ENCODE measurements at regions not wholly inside any gene's neighbourhood (a gene's known extent, or its start where the extent isn't known, plus 50 kb on each side); places are given as distances from the start of the nearest gene placed in this dataset.
A peak's percentile ranks its signal among the peaks of the same experiment; 100 is the strongest.

DNA sequence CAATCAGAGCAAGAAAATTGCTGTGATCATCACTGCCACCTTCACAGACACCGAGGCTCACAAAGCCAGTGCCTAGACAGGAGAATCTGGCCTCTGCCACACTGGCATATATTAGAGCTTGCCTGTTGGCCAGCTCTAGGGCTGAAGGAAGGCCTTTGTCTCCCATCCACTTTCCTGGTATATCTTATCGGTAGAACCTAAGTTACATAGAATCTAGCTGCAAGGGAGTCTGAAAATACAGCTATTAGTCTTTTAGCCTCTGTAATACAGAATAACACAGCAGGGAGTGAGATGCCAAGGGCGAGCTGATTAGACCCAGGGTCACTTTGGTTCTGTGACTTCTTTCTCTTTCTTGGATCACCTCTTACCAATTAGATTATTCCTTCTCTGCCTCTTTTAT, 154.9 kb upstream of the KL start:
- DNase-seq (ENCODE audit: low read depth, low spot score) = no peak

DNA sequence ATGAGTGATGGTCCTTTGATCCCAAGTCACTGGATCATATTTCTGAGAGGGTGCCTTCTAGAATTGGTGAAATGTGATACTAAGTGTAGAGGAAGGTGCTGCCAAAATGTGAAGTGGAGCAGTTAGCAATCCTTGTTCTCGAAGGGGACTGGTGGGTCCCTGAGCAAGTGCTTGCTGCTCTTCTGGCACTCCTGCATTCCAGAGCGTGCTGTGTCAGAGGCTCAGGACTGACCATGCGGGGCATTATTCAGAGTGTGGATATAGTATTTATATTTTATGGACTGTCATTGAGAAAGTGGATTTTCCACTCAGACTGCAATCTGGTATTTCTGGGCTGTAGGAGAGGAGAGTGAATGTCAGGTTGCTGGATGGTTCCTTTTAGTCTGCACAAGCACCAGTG, 152.6 kb upstream of the KL start:
- no peak for DNase-seq (ENCODE audit: low read depth, low spot score)

DNA sequence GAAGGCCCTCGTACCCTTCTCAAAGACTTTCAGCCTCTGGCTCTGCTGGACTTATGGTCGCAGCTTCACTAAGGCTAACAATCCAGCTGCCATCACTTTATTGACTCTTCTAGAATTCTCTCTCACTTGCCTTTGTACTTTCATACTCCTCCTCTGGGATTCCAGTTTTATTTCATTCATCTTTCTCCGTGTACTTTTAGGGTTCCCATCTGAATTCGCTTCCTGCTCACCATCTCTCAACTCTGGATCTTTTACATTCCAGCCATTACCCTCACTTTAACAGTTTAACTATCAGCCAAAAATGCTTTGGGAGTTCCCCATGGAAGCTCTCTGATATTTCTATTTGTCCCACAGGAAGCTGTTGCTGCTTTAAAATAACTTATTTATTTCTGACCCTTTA, 149.3 kb upstream of the KL start:
- no peak for DNase-seq (ENCODE audit: low read depth, low spot score)

DNA sequence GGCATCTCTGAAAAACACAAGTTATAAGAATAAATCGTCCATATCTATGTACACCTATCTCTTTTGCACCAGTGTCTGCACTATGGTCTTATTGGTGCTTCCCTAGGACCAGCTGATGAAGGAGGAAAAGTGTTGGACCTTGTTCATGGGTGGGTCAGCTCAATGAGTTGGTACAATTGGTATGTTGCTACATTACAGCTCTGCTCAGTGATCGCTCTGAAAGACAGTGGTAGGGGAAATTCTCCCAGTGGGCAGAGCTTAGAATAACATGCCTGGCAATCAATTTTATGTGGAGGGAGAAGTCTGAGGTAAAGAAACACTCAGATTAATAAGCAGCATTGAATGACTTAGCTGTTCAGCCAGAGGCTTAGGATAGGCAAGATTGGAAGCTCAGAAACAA, 138.7 kb upstream of the KL start:
- DNase-seq (ENCODE audit: low read depth, low spot score) = no peak

DNA sequence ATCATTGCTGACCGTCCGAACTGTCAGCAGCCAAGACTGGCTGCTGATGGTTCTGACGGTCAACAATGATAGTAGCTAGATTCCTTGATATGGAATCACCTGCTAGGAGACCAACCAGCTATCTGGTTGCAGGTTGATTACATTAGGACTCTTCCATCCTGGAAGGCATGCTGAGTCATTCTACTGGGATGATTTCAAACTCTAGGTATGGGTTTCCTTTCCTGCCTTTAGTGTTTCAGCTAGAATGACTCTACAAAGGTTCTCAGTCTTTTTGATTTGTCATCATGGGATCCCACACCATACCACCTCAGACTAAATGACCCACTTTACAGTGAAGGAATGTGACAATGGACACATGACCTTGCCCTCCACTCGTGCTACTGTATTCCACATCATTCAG, 138.1 kb upstream of the KL start:
- DNase-seq (ENCODE audit: low read depth, low spot score) = peak; percentile 10

DNA sequence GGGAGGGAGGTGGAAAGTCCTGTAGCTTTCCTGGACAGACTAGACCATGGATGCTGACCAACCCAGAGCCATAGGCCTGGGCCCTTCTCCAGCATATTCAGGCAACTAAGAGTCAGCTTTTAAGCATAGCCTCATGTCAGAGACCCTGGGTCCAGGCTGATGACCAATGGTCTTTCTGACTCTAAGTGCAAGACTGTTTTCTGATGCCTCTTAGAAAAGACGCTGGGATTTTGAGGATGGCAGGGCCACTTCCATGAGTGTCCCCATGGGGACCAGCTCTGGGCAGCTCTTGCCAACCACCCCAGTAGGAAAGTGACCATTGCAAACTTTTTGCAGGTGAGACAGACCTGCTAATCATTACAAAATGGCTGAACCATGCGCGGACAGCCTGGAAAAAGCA, 135.6 kb upstream of the KL start:
- no peak for DNase-seq (ENCODE audit: low read depth, low spot score)

DNA sequence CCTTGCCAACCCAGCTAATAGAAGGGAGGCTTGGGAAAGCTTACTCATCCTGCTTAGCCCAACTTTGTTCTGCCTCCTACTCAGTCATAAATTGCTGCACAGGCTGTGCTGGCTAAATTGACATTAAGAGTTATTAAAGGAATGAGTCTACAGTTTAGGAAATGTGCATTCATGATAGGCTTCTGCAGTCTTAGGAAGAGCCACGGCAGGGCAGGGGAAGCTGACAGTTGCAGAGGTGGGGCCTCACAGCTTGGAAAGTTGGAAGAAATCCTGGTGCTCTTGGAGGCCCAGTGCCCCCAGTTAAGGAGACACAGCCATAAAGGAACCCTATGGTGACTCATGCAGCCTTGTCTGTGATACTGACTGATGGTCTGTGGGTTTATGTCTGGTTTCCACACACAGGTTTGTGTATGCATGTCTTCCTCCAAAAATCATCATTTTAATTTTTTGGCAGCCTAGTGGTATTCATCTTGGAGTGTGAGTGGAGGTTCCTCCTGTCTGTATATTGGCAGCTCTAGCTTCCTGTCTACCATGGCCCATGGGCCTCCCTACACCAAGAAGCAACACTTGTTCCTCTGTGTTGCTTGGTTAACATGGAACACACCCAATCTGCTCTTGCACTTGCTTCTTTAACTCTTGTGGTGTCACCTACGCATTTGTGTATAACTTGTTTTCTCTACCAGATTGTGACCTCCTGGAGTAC, 135.0 kb upstream of the KL start:
- peak; percentile 60 for DNase-seq (ENCODE audit: low read depth, low spot score)

DNA sequence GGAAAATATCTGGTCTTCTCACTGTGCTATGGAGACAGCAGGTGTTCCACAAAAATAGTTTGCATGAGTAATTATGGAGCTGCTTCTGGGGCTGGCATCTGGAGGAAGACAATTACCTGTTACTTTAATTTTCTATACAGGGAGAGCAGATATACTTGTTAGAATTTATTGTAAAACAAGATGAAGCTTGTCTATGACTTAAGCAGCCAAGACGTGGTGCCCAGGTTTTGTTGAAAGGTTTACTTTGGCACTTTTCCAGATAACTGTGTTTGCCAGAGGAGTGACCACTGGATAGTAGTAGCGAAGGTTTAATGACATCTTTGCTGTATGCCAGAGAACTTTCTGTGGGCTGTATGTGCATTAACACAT, 134.5 kb upstream of the KL start:
- DNase-seq (ENCODE audit: low read depth, low spot score) = no peak

DNA sequence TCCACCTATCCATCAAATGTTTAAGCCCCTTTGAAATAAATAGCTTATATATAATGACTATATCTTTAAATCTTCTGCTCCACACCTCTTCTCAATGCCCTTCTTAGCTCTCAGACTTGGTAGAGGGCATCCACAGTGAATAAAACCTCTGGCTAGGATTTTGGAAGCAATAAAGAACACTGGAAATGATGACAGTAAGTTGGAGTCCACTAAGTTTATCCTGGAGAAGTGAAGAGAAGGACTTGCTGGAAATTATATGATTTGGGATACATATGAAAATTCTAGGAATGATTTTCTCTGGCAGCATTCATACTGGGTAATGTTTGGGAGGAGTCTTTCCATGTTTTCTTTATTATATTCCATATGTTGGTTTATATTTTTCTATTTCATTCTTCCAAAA, 133.5 kb upstream of the KL start:
- no peak for DNase-seq (ENCODE audit: low read depth, low spot score)

DNA sequence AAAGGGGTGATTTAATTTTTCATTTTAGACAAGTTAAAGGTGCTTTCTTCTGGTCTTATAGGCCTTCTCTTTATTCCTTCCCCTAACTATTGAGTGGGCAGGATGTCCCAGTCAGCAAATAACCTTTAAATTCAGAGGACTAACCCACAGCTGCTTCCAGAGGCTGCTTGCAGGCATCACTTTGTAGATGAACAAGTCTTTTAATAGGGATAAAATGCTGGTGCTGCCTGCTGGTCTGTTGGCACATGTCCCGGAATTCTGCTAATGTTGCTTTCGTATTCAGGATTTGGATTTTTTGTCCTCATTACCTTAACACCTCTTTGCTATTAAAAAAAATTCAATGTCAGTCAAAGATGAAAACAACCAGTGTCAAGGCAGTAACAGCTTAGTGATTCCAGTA, 132.7 kb upstream of the KL start:
- peak; percentile 85 for DNase-seq (ENCODE audit: low read depth, low spot score)

DNA sequence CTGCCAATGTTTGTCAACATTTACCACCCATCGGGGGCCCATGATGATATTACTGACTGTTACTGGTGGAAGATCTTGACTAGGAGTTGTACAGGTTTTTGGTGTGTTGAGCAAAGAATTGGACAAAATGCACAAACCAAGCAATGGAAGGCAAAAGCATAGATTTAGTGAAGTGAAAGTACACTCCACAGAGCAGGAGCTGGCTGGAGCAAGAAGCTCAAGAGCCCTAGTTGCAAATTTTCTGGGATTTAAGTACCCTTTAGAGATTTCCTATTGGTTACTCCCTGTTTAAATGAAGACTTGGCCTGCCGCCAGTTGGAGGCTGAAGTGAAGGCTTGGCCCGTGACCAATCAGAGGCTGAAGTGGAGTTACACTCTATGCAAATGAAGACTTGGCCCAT, 128.6 kb upstream of the KL start:
- DNase-seq (ENCODE audit: low read depth, low spot score) = no peak

DNA sequence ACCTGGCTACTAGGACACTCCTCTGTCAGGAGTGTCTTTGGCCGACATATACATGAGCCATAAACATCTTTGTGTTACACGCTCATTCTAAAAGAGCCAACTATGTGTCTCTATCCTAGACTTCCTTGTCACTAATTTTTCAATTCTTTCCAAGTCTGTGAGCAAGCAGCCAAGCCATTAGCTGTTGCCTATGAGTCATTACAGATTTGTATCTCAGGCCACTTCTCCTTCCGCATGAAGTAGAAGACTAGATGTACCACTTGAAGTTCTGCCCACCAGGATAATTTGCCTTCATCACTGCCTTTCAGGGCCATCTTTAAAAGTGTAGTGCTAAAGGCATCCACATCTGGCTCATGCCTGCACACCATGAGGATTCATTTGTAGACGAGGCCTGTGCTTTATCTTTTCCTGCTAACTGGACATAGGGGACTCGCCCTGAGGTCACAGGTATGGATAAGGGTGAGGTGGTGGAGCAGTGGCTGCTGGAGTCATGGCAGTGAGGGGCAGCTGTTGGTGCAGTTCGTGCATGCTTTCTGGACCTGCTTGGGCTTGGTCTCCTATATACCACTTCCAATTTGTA, 126.1 kb upstream of the KL start:
- DNase-seq (ENCODE audit: low read depth, low spot score) = no peak

DNA sequence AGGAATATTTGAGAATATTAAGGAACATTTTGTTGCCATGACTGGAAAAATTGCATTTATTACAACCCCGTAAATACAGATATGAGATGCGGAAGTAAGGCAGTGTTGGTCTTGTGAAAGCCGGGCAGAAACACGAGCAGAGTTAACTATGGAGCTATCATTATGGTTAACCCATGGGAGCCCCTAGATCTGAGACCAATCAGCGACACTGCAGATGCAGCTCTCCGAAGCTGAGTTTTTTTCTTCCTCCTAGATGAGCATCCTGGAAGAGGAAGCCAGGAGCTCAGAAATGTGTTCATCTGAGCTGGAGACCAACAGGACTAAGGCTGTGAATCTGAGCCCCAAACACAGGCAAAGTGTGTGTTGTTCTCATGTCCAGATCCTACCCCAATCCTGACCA, 123.0 kb upstream of the KL start:
- DNase-seq (ENCODE audit: low read depth, low spot score) = no peak

DNA sequence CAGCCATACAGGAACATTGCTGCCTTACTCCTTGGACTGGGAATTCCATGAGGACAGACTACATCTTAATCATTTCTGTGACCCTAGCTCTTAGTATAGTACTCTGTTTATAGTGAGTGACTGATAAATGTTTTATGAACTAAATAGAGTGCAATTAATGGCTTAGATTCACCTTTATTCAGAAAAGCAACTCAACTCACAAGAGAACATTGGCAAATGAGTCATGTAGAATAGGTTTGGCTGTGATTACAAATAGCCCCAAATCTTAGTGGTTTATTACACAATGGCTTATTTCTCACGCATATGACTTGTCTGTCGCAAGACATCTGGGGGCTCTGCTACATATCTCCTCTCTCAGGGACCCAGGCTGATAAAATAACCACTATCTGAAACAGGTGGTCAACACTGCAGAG, 121.6 kb upstream of the KL start:
- peak; percentile 35 for DNase-seq (ENCODE audit: low read depth, low spot score)

DNA sequence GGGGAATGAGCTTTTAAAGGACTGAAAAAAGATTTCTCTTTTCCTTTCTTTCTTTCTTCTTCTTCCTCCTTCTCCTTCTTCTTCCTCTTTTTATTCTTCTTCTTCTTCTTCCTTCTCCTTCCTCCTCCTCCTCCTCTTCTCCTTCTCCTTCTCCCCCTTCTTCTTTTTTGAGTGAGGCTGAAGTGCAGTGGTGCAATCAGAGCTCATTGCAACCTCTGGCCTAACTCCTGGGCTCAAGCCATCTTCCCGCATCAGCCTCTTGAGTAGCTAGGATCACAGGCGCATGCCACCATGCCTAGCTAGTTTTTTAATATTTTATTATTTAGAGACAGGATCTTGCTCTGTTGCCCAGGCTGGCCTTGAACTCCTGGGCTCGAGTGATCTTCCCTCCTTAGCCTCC, 120.9 kb upstream of the KL start:
- no peak for DNase-seq (ENCODE audit: low read depth, low spot score)

DNA sequence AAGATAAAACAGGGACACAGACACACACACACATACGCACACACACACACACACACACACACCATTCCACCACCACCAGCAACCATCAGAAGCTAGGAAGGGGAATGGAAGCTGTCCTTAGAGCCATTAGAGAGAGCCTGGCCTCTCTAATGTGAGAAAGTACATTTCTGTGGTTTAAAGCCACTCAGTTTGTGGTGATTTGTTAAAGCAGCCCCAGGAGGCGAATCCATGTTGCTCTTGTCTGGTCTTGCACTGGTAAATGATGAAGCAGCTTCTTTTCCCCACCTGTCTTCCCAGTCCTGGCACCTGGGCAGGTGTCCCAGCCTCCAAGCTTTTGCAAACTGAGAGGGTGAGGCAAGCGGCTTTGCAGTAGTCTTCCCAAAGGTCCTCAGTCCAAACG, 118.9 kb upstream of the KL start:
- DNase-seq (ENCODE audit: low read depth, low spot score) = no peak

DNA sequence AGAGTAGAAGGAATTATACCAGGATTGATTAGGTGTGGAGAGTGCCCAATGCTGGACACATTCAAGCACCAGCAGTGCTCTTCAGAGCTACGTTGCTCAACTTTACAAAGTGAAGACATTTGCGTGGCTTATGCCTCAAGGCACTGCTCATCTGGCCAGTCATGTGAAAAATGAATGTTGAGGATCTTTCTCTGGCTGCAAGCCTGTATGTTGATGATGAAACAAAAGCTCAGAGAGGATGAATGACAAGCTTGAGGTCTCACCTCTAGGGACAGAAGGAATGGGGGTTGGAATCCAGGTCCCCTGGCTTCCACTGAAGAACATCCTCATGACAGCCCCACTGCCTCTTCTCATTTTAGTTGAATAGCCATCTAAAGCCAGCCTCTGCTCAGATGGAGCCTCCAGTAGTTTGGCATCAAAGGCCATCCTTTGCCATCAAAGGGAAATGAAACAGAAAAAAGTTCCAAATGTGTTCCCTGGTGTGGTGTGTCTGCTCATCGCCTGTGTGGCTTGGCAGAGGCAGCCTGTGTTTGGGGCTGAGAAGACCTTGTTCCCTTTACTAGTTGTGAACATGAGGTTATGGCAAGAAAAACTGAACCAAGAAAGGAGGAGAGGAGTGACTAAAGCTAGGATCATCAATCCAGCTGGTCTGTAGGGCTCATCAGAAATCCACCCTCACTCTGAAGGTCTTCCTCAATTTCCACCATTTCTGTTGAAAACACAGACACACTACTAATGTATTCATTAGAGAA, 114.0 kb upstream of the KL start:
- DNase-seq (ENCODE audit: low read depth, low spot score) = no peak

DNA sequence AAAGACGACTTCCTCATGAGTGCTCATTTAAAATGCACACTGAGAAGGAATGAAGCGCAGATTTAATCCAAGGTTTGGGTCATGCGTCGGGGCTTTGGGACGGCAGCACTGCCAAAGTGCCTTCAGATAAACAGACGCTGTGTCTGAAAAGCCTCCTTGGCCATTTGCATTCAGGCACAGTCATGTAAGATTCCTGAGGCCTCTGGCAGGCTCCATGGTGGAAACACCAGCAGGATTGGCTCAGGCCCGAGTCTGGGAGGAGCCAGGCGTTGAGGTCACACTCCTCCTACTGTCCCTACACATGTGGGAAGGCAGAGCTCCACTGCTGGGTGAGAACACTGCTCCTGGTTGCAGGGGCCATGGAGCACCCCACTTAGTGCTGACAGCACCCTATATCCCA, 113.3 kb upstream of the KL start:
- DNase-seq (ENCODE audit: low read depth, low spot score) = peak; percentile 92

DNA sequence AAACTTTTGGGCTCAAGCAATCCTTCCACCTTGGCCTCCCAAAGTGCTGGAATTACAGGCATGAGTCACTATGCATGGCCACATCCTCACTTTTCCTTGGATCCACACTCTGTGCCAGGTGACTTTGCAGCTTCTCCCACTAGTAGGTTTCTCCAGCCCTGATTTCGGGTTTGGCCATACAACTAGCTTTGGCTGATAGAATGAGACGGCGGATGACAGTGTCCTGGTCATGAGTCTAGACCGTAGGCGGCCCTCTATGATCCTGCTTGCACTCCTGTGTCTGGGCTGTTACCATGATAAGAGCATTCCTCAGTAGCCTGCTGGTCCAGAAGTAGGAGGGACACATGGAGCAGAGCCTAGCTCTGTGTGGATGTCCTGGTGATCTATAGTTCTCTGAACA, 112.5 kb upstream of the KL start:
- DNase-seq (ENCODE audit: low read depth, low spot score) = no peak

DNA sequence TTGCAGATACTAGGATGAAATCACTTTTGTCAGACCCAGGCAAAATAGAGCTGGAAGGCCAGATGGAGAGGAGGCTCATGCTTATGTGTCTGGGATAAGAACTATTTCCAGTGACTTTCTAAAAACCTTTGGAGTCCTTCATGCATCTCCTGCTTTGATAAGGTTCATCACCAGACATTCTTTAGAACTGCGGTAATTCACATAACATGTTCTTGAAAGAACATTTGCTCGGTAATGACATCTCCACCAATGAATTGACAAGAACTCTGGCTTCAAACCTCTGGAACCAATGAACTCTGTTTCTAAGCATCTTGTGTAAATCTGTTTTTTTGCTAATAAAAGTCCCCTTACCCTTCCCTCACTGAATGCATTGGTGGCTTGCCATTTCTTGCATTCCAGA, 112.0 kb upstream of the KL start:
- no peak for DNase-seq (ENCODE audit: low read depth, low spot score)

DNA sequence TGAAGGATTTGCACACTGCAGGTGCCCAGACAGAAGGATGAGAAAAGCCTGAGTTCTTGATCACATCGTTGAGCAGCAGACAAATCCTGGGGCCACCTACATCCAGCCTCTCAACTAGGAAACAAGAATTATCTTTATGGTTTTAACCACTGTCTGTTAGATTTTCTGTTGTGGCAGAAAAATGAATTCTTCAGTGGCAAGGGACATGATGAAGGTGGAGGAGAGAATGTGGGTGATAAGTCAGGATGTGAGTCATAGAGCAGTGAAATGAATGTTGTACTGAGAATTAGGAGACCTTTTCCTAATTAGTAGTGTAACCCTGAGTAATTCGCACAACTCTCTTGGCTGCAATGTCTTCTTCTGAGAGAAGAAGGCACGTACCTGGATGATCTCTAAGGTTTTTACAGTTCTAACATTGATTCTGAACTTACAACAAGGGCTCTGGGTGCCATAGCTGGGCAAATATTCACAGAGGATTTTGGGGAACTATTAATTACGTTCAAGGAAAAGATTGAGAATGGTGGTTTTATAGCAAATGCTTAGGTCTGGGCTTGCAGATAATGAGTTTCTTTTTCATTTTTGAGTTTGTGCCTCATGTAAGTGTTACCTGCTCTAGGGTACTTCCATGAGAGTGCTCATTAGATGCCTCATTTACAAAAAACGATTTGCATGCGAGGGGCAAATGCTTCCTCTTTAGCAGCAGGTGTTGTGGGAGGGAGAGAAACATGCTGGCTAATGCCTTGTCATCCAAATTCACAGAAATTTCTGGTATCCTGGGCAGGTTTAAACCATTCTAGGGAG, 111.0 kb upstream of the KL start:
- no peak for DNase-seq (ENCODE audit: low read depth, low spot score)

DNA sequence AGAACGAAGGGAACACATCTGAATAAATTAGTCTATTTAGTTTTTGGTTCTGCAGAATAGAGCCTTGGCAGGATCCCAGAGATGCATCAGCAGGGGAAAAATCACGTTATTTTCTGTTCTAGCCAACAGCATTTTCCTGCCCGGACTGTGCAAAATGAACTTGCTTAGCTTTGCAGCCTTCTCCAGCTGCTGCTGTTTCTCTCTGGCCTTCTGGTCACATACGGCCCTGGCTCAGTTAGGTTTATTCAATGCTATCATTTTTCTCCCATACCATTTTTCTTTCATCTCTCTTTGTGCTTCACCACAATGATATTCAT, 110.4 kb upstream of the KL start:
- peak; percentile 38 for DNase-seq (ENCODE audit: low read depth, low spot score)

DNA sequence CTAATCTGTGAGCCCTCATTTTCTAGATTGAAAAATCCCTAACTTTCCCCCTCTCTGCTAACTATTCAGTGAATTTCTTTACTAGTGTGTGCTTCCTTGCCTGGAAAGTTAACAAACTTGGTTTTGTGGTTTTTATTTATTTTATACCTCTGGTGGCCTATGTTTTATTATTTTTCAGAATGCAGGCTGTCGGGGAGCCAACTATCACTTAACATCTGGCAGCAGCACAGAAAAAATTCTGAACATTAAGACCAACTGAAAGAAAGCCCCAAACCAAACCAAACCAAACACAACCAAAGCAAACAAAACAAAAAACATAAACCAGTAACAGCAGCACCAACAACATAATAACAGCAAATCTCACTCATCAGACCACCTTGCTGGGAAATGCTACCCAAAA, 109.0 kb upstream of the KL start:
- no peak for DNase-seq (ENCODE audit: low read depth, low spot score)
